Gastrocnemius medialis (tissue), 4 donors: ENCODE measurements at regions not wholly inside any gene's neighbourhood (a gene's known extent, or its start where the extent isn't known, plus 50 kb on each side); places are given as distances from the start of the nearest gene placed in this dataset.

Experiments
- ATAC-seq, 2 donors: fragments of 150-250 bp; one replicate each; pipeline ENCODE4 v1.9.1; 2016
- DNase-seq, 2 donors: peaks; one replicate each; pipeline ENCODE4 v3.0.0-alpha.2; 2019
- H3K27ac ChIP-seq, 4 donors: fragments of 200-600 bp; sonication (generic); 1 replicate in 1 of 4; 2 replicates in 3 of 4; pipeline ENCODE4 v1.5.1; 2016 to 2018; ENCODE audit warnings: mild to moderate bottlenecking in 2 of 4, moderate library complexity in 1 of 4
- H3K27me3 ChIP-seq, 3 donors: fragments of 200-600 bp; sonication (generic) in 2 of 3; 1 replicate in 1 of 3; 2 replicates in 2 of 3; pipeline versions ENCODE4 v1.5.1 to v1.6.0; 2016 to 2019; ENCODE audit warnings: mild to moderate bottlenecking in 1 of 3, moderate library complexity in 1 of 3
- H3K36me3 ChIP-seq, 2 donors: fragments of 200-600 bp; sonication (generic) in 1 of 2; one replicate each; pipeline ENCODE4 v1.5.1; 2017 to 2018
- H3K4me1 ChIP-seq, 2 donors: fragments of 200-600 bp; sonication (generic) in 1 of 2; one replicate each; pipeline ENCODE4 v1.5.1; 2016 to 2017; ENCODE audit warnings: mild to moderate bottlenecking in 2 of 2
- H3K4me3 ChIP-seq, 4 donors: fragments of 200-600 bp; sonication (generic) in 3 of 4; 1 replicate in 1 of 4; 2 replicates in 3 of 4; pipeline ENCODE4 v1.5.1; 2016 to 2019; ENCODE audit warnings: mild to moderate bottlenecking in 2 of 4
- H3K9me3 ChIP-seq, 3 donors: fragments of 200-600 bp; sonication (generic) in 2 of 3; 1 replicate in 1 of 3; 2 replicates in 2 of 3; pipeline ENCODE4 v1.5.1; 2016 to 2019
- POLR2A ChIP-seq, 2 donors: fragments of 450-650 bp; IDR thresholded peaks; one replicate each; pipeline ENCODE4 v1.6.1; 2017; ENCODE audit warnings: antibody characterized with exemption in 2 of 2, mild to moderate bottlenecking in 2 of 2, moderate library complexity in 2 of 2
- in situ Hi-C, 4 donors: fragments of 200-750 bp; cut with MboI; loops; one replicate each; pipeline versions ENCODE4 v1.15.0 to v1.8.0; 2017; ENCODE audit warnings: low sequenced_read_pairs in 4 of 4
- intact Hi-C: fragments of 100-400 bp; cut with DNase I; formaldehyde crosslinking; loops from one replicate; pipeline ENCODE4 v1.15.1; 2023; ENCODE audit warnings: low total_unique reads
- TF ChIP-seq, protein P1 (sequence below), 5 experiments: fragments of 450-650 bp in 3 of 5; fragments of 200-600 bp in 2 of 5; sonication (generic) in 2 of 5; IDR thresholded peaks in 4 of 5; conservative IDR thresholded peaks in 1 of 5; 1 replicate in 4 of 5; 2 replicates in 1 of 5; pipeline ENCODE4 v1.5.1; 2016 to 2019; ENCODE audit warnings: antibody characterized with exemption in 5 of 5, mild to moderate bottlenecking in 3 of 5, moderate library complexity in 3 of 5

DNA sequence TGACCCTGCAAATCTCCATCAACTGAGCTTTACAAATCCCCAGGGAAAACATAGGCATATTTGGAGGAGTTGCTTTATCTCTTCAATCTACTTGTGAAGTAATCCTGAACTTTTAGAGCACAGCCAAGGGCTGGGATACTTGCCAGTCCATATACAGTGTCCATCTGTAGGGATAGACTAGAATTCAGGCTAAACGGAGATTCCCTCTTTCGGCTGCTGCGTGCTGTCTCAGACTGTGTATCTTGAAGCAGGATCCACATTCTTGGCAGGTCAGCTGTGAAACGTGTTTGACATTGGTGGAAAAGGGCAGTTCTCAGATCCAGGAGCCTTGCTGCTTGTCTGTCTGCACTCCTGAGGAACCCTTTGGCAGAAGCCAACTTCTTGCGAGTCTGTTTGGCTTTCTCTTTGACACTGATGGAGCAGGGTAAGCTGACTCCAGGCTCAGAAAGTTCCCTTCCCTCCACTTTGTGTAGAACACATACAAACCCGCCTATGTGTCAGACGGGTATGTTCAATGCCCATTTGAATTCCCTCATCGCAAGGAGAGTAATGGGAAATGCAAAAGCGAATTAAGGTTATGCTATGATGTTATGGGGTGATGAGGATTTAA lies 221.8 kb downstream of the MAP2K4 start:
- ATAC-seq = no peak
- TF ChIP-seq, protein P1, sequence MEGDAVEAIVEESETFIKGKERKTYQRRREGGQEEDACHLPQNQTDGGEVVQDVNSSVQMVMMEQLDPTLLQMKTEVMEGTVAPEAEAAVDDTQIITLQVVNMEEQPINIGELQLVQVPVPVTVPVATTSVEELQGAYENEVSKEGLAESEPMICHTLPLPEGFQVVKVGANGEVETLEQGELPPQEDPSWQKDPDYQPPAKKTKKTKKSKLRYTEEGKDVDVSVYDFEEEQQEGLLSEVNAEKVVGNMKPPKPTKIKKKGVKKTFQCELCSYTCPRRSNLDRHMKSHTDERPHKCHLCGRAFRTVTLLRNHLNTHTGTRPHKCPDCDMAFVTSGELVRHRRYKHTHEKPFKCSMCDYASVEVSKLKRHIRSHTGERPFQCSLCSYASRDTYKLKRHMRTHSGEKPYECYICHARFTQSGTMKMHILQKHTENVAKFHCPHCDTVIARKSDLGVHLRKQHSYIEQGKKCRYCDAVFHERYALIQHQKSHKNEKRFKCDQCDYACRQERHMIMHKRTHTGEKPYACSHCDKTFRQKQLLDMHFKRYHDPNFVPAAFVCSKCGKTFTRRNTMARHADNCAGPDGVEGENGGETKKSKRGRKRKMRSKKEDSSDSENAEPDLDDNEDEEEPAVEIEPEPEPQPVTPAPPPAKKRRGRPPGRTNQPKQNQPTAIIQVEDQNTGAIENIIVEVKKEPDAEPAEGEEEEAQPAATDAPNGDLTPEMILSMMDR (IDR thresholded peaks at IDR 0.05 in 4 of 5, conservative IDR thresholded peaks at IDR 0.05 in 1 of 5) = no peak
- no peak for TF ChIP-seq POLR2A (IDR thresholded peaks at IDR 0.05)
- Histone ChIP-seq H3K36me3 (no peaks in the 10 kb centered on the region), H3K4me3 (no peak overlapping the region), H3K4me1 (no peaks in the 10 kb centered on the region), H3K9me3 (no peaks in the 10 kb centered on the region), H3K27ac (no peak overlapping the region), H3K27me3 (no peaks in the 10 kb centered on the region)
- DNase-seq = no peak
- intact Hi-C loops (no loop called here), in situ Hi-C loops (no loop called here)

DNA sequence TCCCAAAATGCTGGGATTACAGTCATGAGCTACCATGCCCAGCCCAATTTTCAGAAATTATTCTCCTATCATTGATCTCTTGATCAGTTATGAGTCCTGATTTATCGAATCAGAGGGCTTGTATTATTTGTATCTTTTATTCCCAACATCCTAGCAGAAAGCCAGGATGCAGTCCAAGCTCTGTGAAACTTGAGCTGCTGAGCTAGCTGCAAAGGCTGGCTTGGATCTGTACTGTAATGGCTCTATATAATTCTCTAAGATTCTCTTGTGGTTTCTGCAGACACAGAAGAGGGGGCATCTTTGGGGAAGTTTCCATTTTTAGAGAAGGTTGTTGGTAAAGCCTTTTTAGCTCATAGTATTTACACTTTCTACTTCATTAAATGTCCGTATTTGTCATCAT lies 227.1 kb downstream of the MAP2K4 start:
- no peak for TF ChIP-seq POLR2A (IDR thresholded peaks at IDR 0.05)
- TF ChIP-seq, protein P1 (IDR thresholded peaks at IDR 0.05 in 4 of 5, conservative IDR thresholded peaks at IDR 0.05 in 1 of 5) = no peak
- intact Hi-C loops (no loop called here), in situ Hi-C loops (no loop called here)
- no peaks in the 10 kb centered on the region for H3K36me3 ChIP-seq
- ATAC-seq (no peak), DNase-seq (no peak)
- no peaks in the 10 kb centered on the region for H3K4me1 ChIP-seq
- peaks cover 0 to 2% (median 0%) of the 10 kb centered on the region in 3 donors for H3K27me3 ChIP-seq
- H3K9me3 ChIP-seq = no peaks in the 10 kb centered on the region
- no peak overlapping the region for H3K27ac ChIP-seq
- no peak overlapping the region for H3K4me3 ChIP-seq

GRCh38 chr17:12250973-12251372 lies 230.3 kb downstream of the MAP2K4 start:
- DNase-seq = no peak
- H3K27ac ChIP-seq = no peak overlapping the region
- no peak for ATAC-seq
- no peaks in the 10 kb centered on the region for H3K36me3 ChIP-seq
- H3K4me1 ChIP-seq = no peaks in the 10 kb centered on the region
- intact Hi-C loops = no loop called here
- no peaks in the 10 kb centered on the region for H3K9me3 ChIP-seq
- in situ Hi-C loops = loop anchor here in 2 of 4 donors (10.0 kb wide), 1 partner anchor 754 kb away; no protein-coding TSS in a partner anchor
- peaks cover 0 to 2% (median 0%) of the 10 kb centered on the region in 3 donors for H3K27me3 ChIP-seq
- H3K4me3 ChIP-seq = no peak overlapping the region
- TF ChIP-seq, protein P1 (IDR thresholded peaks at IDR 0.05 in 4 of 5, conservative IDR thresholded peaks at IDR 0.05 in 1 of 5) = no peak
- no peak for TF ChIP-seq POLR2A (IDR thresholded peaks at IDR 0.05)

- in situ Hi-C loops = loop anchor here in 2 of 4 donors (10.0 kb wide), 1 partner anchor 752 kb away; no protein-coding TSS in a partner anchor
- Histone ChIP-seq H3K4me3 (no peak overlapping the region), H3K9me3 (no peaks in the 10 kb centered on the region), H3K4me1 (no peaks in the 10 kb centered on the region), H3K27ac (no peak overlapping the region), H3K36me3 (no peaks in the 10 kb centered on the region), H3K27me3 (peaks cover 0 to 2% (median 0%) of the 10 kb centered on the region in 3 donors)
- DNase-seq = no peak
- intact Hi-C loops = no loop called here
- TF ChIP-seq, protein P1 (IDR thresholded peaks at IDR 0.05 in 4 of 5, conservative IDR thresholded peaks at IDR 0.05 in 1 of 5) = no peak
- no peak for TF ChIP-seq POLR2A (IDR thresholded peaks at IDR 0.05)
- ATAC-seq = no peak
Observed at GRCh38 chr17:12252462-12252861, 231.8 kb downstream of the MAP2K4 start.
